ENCODE measurements at regions not wholly inside any gene's neighbourhood (a gene's known extent, or its start where the extent isn't known, plus 50 kb on each side); places are given as distances from the start of the nearest gene placed in this dataset.
"Not testable (repeated sequence)": the region's sequence is repeated elsewhere in the genome, so short reads cannot be mapped to it uniquely, and the experiment has no call there.

GRCh38 chr14:23728791-23729190 lies 92.6 kb downstream of the DHRS2 start:
- no CpG with 5 or more reads among the region's 4 CpGs for WGBS (ENCODE audit: extremely low coverage, insufficient coverage, insufficient read length)
- Histone ChIP-seq H3K9ac (ENCODE audit: low read length) (no peak overlapping the region), H2AFZ (ENCODE audit: insufficient read depth, low read length, poor library complexity) (no peak overlapping the region), H3K18ac (ENCODE audit: low read length) (no peak overlapping the region), H3K36me3 (ENCODE audit: control insufficient read depth in 1 of 2, insufficient read depth in 2 of 2, low read length in 2 of 2) (no peaks in the 10 kb centered on the region), H2BK5ac (ENCODE audit: low read depth, low read length, poor library complexity) (no peak overlapping the region), H3K4me3 (ENCODE audit: low read depth, low read length) (no peak overlapping the region), H4K12ac (ENCODE audit: low read depth, low read length) (no peak overlapping the region), H3K14ac (ENCODE audit: low read length) (no peak overlapping the region), H3K4me2 (ENCODE audit: low read length) (no peak overlapping the region), H3K79me1 (ENCODE audit: low read length) (peaks cover 7% of the 10 kb centered on the region), H2AK5ac (ENCODE audit: low read length) (no peak overlapping the region), H3K9me3 (ENCODE audit: insufficient read depth, low read depth, low read length) (peaks cover 4% of the 10 kb centered on the region), H4K91ac (ENCODE audit: low read depth, low read length) (no peak overlapping the region), H3K4me1 (ENCODE audit: control insufficient read depth in 1 of 2, insufficient read depth in 2 of 2, low read length in 2 of 2) (peaks cover 5% of the 10 kb centered on the region in 2 experiments), H3K23ac (ENCODE audit: low read length) (no peak overlapping the region), H3K27ac (ENCODE audit: low read depth, low read length) (no peak overlapping the region), H3K27me3 (ENCODE audit: insufficient read depth, low read length) (no peaks in the 10 kb centered on the region), H3K79me2 (ENCODE audit: control insufficient read depth, insufficient read depth, low read length, poor library complexity) (no peaks in the 10 kb centered on the region), H2BK12ac (ENCODE audit: low read length) (no peak overlapping the region), H3K4ac (ENCODE audit: low read depth, low read length) (no peak overlapping the region), H4K8ac (ENCODE audit: low read depth, low read length) (no peak overlapping the region), H2BK120ac (ENCODE audit: insufficient read depth, low read length, poor library complexity) (no peak overlapping the region)
- DNase-seq, result no peak

- WGBS (ENCODE audit: extremely low coverage, insufficient coverage, insufficient read length), result no CpG with 5 or more reads among the region's 8 CpGs
- Histone ChIP-seq H3K9me3 (ENCODE audit: insufficient read depth, low read depth, low read length) (peaks cover 4% of the 10 kb centered on the region), H3K18ac (ENCODE audit: low read length) (no peak overlapping the region), H3K79me2 (ENCODE audit: control insufficient read depth, insufficient read depth, low read length, poor library complexity) (no peaks in the 10 kb centered on the region), H3K4me1 (ENCODE audit: control insufficient read depth in 1 of 2, insufficient read depth in 2 of 2, low read length in 2 of 2) (peaks cover 5% of the 10 kb centered on the region in 2 experiments), H2BK5ac (ENCODE audit: low read depth, low read length, poor library complexity) (no peak overlapping the region), H3K4ac (ENCODE audit: low read depth, low read length) (no peak overlapping the region), H2AFZ (ENCODE audit: insufficient read depth, low read length, poor library complexity) (no peak overlapping the region), H3K27ac (ENCODE audit: low read depth, low read length) (no peak overlapping the region), H2AK5ac (ENCODE audit: low read length) (no peak overlapping the region), H3K14ac (ENCODE audit: low read length) (no peak overlapping the region), H3K23ac (ENCODE audit: low read length) (no peak overlapping the region), H2BK12ac (ENCODE audit: low read length) (no peak overlapping the region), H3K27me3 (ENCODE audit: insufficient read depth, low read length) (no peaks in the 10 kb centered on the region), H3K36me3 (ENCODE audit: control insufficient read depth in 1 of 2, insufficient read depth in 2 of 2, low read length in 2 of 2) (no peaks in the 10 kb centered on the region), H2BK120ac (ENCODE audit: insufficient read depth, low read length, poor library complexity) (no peak overlapping the region), H3K9ac (ENCODE audit: low read length) (no peak overlapping the region), H3K4me3 (ENCODE audit: low read depth, low read length) (no peak overlapping the region), H4K12ac (ENCODE audit: low read depth, low read length) (no peak overlapping the region), H3K4me2 (ENCODE audit: low read length) (no peak overlapping the region), H3K79me1 (ENCODE audit: low read length) (peaks cover 7% of the 10 kb centered on the region), H4K91ac (ENCODE audit: low read depth, low read length) (no peak overlapping the region), H4K8ac (ENCODE audit: low read depth, low read length) (no peak overlapping the region)
- DNase-seq, result peak in 1 of 2 donors; percentile 6
Measured at GRCh38 chr14:23729720-23730387, 93.7 kb downstream of the DHRS2 start.

GRCh38 chr14:23735394-23735793 lies 99.2 kb downstream of the DHRS2 start:
- H3K4me1 ChIP-seq (ENCODE audit: control insufficient read depth in 1 of 2, insufficient read depth in 2 of 2, low read length in 2 of 2), result no peaks in the 10 kb centered on the region
- H3K36me3 ChIP-seq (ENCODE audit: control insufficient read depth in 1 of 2, insufficient read depth in 2 of 2, low read length in 2 of 2), result no peaks in the 10 kb centered on the region
- H3K27me3 ChIP-seq (ENCODE audit: insufficient read depth, low read length), result no peaks in the 10 kb centered on the region
- H3K79me1 ChIP-seq (ENCODE audit: low read length), result no peaks in the 10 kb centered on the region
- H2BK12ac ChIP-seq (ENCODE audit: low read length), result no peak overlapping the region
- H3K4me2 ChIP-seq (ENCODE audit: low read length), result no peak overlapping the region
- no peak overlapping the region for H3K14ac ChIP-seq (ENCODE audit: low read length)
- no peaks in the 10 kb centered on the region for H3K79me2 ChIP-seq (ENCODE audit: control insufficient read depth, insufficient read depth, low read length, poor library complexity)
- H2BK5ac ChIP-seq (ENCODE audit: low read depth, low read length, poor library complexity), result no peak overlapping the region
- DNase-seq, result no peak
- H4K8ac ChIP-seq (ENCODE audit: low read depth, low read length), result no peak overlapping the region
- no peak overlapping the region for H2AK5ac ChIP-seq (ENCODE audit: low read length)
- H3K18ac ChIP-seq (ENCODE audit: low read length), result no peak overlapping the region
- H3K4me3 ChIP-seq (ENCODE audit: low read depth, low read length), result no peak overlapping the region
- no peak overlapping the region for H4K91ac ChIP-seq (ENCODE audit: low read depth, low read length)
- H3K4ac ChIP-seq (ENCODE audit: low read depth, low read length), result no peak overlapping the region
- no peak overlapping the region for H4K12ac ChIP-seq (ENCODE audit: low read depth, low read length)
- H3K27ac ChIP-seq (ENCODE audit: low read depth, low read length), result no peak overlapping the region
- H2AFZ ChIP-seq (ENCODE audit: insufficient read depth, low read length, poor library complexity), result no peak overlapping the region
- peaks cover 2% of the 10 kb centered on the region for H3K9me3 ChIP-seq (ENCODE audit: insufficient read depth, low read depth, low read length)
- H3K9ac ChIP-seq (ENCODE audit: low read length), result no peak overlapping the region
- H2BK120ac ChIP-seq (ENCODE audit: insufficient read depth, low read length, poor library complexity), result no peak overlapping the region
- no peak overlapping the region for H3K23ac ChIP-seq (ENCODE audit: low read length)

GRCh38 chr14:23744368-23744767 lies 108.2 kb downstream of the DHRS2 start:
- not testable (repeated sequence) for H2AFZ ChIP-seq (ENCODE audit: insufficient read depth, low read length, poor library complexity); DNase-seq; H3K27me3 ChIP-seq (ENCODE audit: insufficient read depth, low read length); H3K79me2 ChIP-seq (ENCODE audit: control insufficient read depth, insufficient read depth, low read length, poor library complexity); H3K18ac ChIP-seq (ENCODE audit: low read length); H3K4ac ChIP-seq (ENCODE audit: low read depth, low read length); H2BK12ac ChIP-seq (ENCODE audit: low read length); H3K4me1 ChIP-seq (ENCODE audit: control insufficient read depth in 1 of 2, insufficient read depth in 2 of 2, low read length in 2 of 2); H3K4me2 ChIP-seq (ENCODE audit: low read length); H3K4me3 ChIP-seq (ENCODE audit: low read depth, low read length); H4K8ac ChIP-seq (ENCODE audit: low read depth, low read length); H3K9me3 ChIP-seq (ENCODE audit: insufficient read depth, low read depth, low read length); H3K27ac ChIP-seq (ENCODE audit: low read depth, low read length); H2AK5ac ChIP-seq (ENCODE audit: low read length); H3K23ac ChIP-seq (ENCODE audit: low read length); H3K9ac ChIP-seq (ENCODE audit: low read length); H4K91ac ChIP-seq (ENCODE audit: low read depth, low read length); H3K14ac ChIP-seq (ENCODE audit: low read length); H2BK5ac ChIP-seq (ENCODE audit: low read depth, low read length, poor library complexity); H3K79me1 ChIP-seq (ENCODE audit: low read length); H4K12ac ChIP-seq (ENCODE audit: low read depth, low read length); H3K36me3 ChIP-seq (ENCODE audit: control insufficient read depth in 1 of 2, insufficient read depth in 2 of 2, low read length in 2 of 2); H2BK120ac ChIP-seq (ENCODE audit: insufficient read depth, low read length, poor library complexity)
- no CpG with 5 or more reads among the region's 6 CpGs for WGBS (ENCODE audit: extremely low coverage, insufficient coverage, insufficient read length)
